SK-N-SH (cell line): ENCODE measurements at regions not wholly inside any gene's neighbourhood (a gene's known extent, or its start where the extent isn't known, plus 50 kb on each side); places are given as distances from the start of the nearest gene placed in this dataset.

Source experiments
- CHD2 ChIP-seq: fragments of 150-350 bp; IDR thresholded peaks from 2 replicates; pipeline ENCODE4 v1.6.1; 2018; ENCODE audit warnings: low read length; ENCODE audit not compliant: partially characterized antibody
- ELF1 ChIP-seq: IDR thresholded peaks from 2 replicates; pipeline ENCODE4 v1.4.0; 2012
- EP300 ChIP-seq, 2 experiments: IDR thresholded peaks; 2 replicates each; pipeline versions ENCODE4 v1.4.0 to v1.6.1; 2012; ENCODE audit warnings: borderline replicate concordance in 1 of 2, low read depth in 1 of 2, low read length in 1 of 2
- FOSL2 ChIP-seq: IDR thresholded peaks from 2 replicates; pipeline ENCODE4 v1.4.0; 2012; ENCODE audit warnings: low read depth, mild to moderate bottlenecking, moderate library complexity, borderline replicate concordance
- FOXM1 ChIP-seq: IDR thresholded peaks from 2 replicates; pipeline ENCODE4 v1.4.0; 2012; ENCODE audit warnings: low read depth, mild to moderate bottlenecking
- GABPA ChIP-seq: IDR thresholded peaks from 2 replicates; pipeline ENCODE4 v1.4.0; 2012; ENCODE audit warnings: low read depth, mild to moderate bottlenecking
- GATA2 ChIP-seq: sonication (generic); formaldehyde crosslinking; IDR thresholded peaks from 2 replicates; pipeline ENCODE4 v1.5.0; 2020; ENCODE audit warnings: mild to moderate bottlenecking, missing genetic modification reagents
- IRF3 ChIP-seq: fragments of 150-350 bp; IDR thresholded peaks from 2 replicates; pipeline ENCODE4 v1.6.1; 2016; ENCODE audit warnings: mild to moderate bottlenecking, low read depth, low read length
- JUND ChIP-seq: IDR thresholded peaks from 2 replicates; pipeline ENCODE4 v1.4.0; 2012
- MAX ChIP-seq: IDR thresholded peaks from 2 replicates; pipeline ENCODE4 v1.4.0; 2012; ENCODE audit warnings: low read depth
- MEF2A ChIP-seq: IDR thresholded peaks from 2 replicates; pipeline ENCODE4 v1.4.0; 2012; ENCODE audit warnings: low read depth, borderline replicate concordance
- NFIC ChIP-seq: IDR thresholded peaks from 2 replicates; pipeline ENCODE4 v1.4.0; 2012; ENCODE audit warnings: borderline replicate concordance
- NRF1 ChIP-seq: IDR thresholded peaks from 2 replicates; pipeline ENCODE4 v1.6.1; 2012; ENCODE audit warnings: low read depth, mild to moderate bottlenecking, low read length
- RAD21 ChIP-seq: IDR thresholded peaks from 2 replicates; pipeline ENCODE4 v1.6.1; 2012; ENCODE audit warnings: mild to moderate bottlenecking, low read length
- RFX5 ChIP-seq: IDR thresholded peaks from 2 replicates; pipeline ENCODE4 v1.6.1; 2012; ENCODE audit warnings: mild to moderate bottlenecking, improper control_type of control experiment, low read length
- RXRA ChIP-seq: IDR thresholded peaks from 2 replicates; pipeline ENCODE4 v1.4.0; 2012; ENCODE audit warnings: low read depth, mild to moderate bottlenecking, borderline replicate concordance
- SIN3A ChIP-seq: IDR thresholded peaks from 2 replicates; pipeline ENCODE4 v1.6.1; 2012; ENCODE audit warnings: low read depth, mild to moderate bottlenecking, low read length, moderate library complexity, borderline replicate concordance
- SMC3 ChIP-seq: IDR thresholded peaks from 2 replicates; pipeline ENCODE4 v1.6.1; 2012; ENCODE audit warnings: low read depth, low read length, improper control_type of control experiment
- TCF12 ChIP-seq: IDR thresholded peaks from 2 replicates; pipeline ENCODE4 v1.4.0; 2012
- USF1 ChIP-seq: IDR thresholded peaks from 2 replicates; pipeline ENCODE4 v1.4.0; 2012; ENCODE audit warnings: low read depth, borderline replicate concordance
- ZBTB33 ChIP-seq: IDR thresholded peaks from 2 replicates; pipeline ENCODE4 v1.4.0; 2012; ENCODE audit warnings: low read depth, borderline replicate concordance

GRCh38 chr3:177800561-177800960, 603.3 kb upstream of the TBL1XR1 start (continued):
- TF ChIP-seq FOXM1 (0 out of 2 replicates have a peak, but pooled peaks have one; percentile 39), GABPA (no peak), RAD21 (no peak), RFX5 (no peak), ELF1 (no peak), NRF1 (no peak), IRF3 (no peak), EP300 (IDR thresholded peaks at IDR 0.05; ENCODE audit: borderline replicate concordance in 1 of 2, low read depth in 1 of 2, low read length in 1 of 2) (0 out of 4 replicates have a peak, but pooled peaks of 1 of the 2 experiments have one; percentile 44), JUND (no peak), CHD2 (no peak), TCF12 (no peak; the same call in 1 of the 2 replicates), RXRA (no peak), NFIC (peak; percentile 52), MEF2A (no peak), MAX (no peak), SIN3A (no peak), FOSL2 (peak; percentile 25; the same call in 1 of the 2 replicates), ZBTB33 (no peak), GATA2 (CRISPR knock-in tag) (no peak), USF1 (no peak), SMC3 (no peak)
